ENCODE measurements at regions not wholly inside any gene's neighbourhood (a gene's known extent, or its start where the extent isn't known, plus 50 kb on each side); places are given as distances from the start of the nearest gene placed in this dataset.

DNA sequence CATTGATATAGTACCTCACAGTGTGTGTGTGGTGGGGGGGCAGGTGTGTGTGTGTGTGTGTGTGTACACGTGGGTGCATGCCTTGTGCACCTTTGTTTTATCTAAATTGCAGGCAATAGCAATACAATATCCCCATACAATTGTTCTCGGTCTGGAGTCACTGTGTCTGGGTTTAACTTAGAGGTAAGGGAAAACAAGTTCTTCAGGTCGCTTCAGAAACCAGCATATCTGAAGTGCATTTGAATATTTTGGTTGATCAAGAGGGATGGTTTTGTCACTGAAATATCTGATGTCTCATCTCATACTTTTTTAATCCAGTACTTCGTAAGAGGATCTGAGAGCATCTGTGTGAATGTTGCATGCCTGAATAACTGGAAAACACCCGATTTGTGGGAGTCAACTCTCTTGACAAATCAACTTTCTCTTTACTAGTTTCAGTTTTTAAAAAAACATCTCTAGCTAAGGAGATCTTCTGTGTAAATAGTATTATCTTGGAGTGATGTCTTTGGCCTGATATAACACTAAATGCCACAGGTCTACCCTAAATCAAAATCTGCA is 206.8 kb upstream of the NR2F2 start:
- Histone ChIP-seq H3K4me3 (replicated peaks in 1 of 4; ENCODE audit: control extremely low read depth in 1 of 4, insufficient read depth in 1 of 4, low read depth in 3 of 4, low read length in 4 of 4) (no peak overlapping the region), H4K20me1 (ENCODE audit: control insufficient read depth, extremely low read depth, insufficient read depth, low read length) (no peaks in the 10 kb centered on the region), H2AFZ (ENCODE audit: low read length) (no peak overlapping the region), H3K79me2 (ENCODE audit: control insufficient read depth, insufficient read depth, low read length) (no peaks in the 10 kb centered on the region), H3K27ac (ENCODE audit: insufficient read depth, low read length) (no peak overlapping the region), H3K4me2 (ENCODE audit: extremely low read depth, insufficient read depth, low read length) (no peak overlapping the region), H3K9ac (ENCODE audit: insufficient read depth, low read length) (no peak overlapping the region), H3K4me1 (ENCODE audit: control insufficient read depth, extremely low read depth, insufficient read depth, low read length) (no peaks in the 10 kb centered on the region), H3K27me3 (ENCODE audit: control insufficient read depth, insufficient read depth, low read length) (no peaks in the 10 kb centered on the region), H3K9me3 (ENCODE audit: control insufficient read depth, insufficient read depth, low read depth, low read length) (no peaks in the 10 kb centered on the region), H3K36me3 (ENCODE audit: control insufficient read depth, insufficient read depth, low read length) (no peaks in the 10 kb centered on the region)
- no peak for DNase-seq (ENCODE audit: low read depth in 2 of 2)
- TF ChIP-seq, protein P1, sequence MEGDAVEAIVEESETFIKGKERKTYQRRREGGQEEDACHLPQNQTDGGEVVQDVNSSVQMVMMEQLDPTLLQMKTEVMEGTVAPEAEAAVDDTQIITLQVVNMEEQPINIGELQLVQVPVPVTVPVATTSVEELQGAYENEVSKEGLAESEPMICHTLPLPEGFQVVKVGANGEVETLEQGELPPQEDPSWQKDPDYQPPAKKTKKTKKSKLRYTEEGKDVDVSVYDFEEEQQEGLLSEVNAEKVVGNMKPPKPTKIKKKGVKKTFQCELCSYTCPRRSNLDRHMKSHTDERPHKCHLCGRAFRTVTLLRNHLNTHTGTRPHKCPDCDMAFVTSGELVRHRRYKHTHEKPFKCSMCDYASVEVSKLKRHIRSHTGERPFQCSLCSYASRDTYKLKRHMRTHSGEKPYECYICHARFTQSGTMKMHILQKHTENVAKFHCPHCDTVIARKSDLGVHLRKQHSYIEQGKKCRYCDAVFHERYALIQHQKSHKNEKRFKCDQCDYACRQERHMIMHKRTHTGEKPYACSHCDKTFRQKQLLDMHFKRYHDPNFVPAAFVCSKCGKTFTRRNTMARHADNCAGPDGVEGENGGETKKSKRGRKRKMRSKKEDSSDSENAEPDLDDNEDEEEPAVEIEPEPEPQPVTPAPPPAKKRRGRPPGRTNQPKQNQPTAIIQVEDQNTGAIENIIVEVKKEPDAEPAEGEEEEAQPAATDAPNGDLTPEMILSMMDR (conservative IDR thresholded peaks at IDR 0.05 in 1 of 2, IDR thresholded peaks at IDR 0.05 in 1 of 2; ENCODE audit: low read depth in 1 of 2, low read length in 2 of 2) = no peak
- no peak for TF ChIP-seq EZH2 (IDR thresholded peaks at IDR 0.05; ENCODE audit: low read length, missing control alignments)

DNA sequence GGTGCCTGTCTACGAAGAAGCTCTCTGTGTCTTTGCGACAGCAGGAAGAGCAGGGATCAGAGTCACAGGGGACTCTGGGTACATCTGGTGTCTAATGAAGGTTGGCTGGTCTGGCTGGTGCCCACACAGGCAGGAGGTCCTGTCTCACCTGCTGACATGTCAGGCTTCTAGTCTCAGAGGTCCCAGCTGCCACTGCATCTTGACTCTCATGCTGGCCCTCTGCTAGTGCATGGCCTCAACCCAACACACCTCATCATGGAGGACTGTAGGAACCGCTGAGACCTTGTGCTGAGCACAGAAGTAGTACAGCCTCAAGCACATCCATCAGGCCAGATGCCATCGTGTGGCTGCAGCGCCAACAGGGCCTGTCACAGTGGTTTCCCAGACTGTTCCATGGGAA is 206.1 kb upstream of the NR2F2 start:
- no peaks in the 10 kb centered on the region for H3K27me3 ChIP-seq (ENCODE audit: control insufficient read depth, insufficient read depth, low read length)
- H3K9me3 ChIP-seq (ENCODE audit: control insufficient read depth, insufficient read depth, low read depth, low read length) = no peaks in the 10 kb centered on the region
- H3K36me3 ChIP-seq (ENCODE audit: control insufficient read depth, insufficient read depth, low read length) = no peaks in the 10 kb centered on the region
- no peaks in the 10 kb centered on the region for H4K20me1 ChIP-seq (ENCODE audit: control insufficient read depth, extremely low read depth, insufficient read depth, low read length)
- H3K79me2 ChIP-seq (ENCODE audit: control insufficient read depth, insufficient read depth, low read length) = no peaks in the 10 kb centered on the region
- H3K27ac ChIP-seq (ENCODE audit: insufficient read depth, low read length) = no peak overlapping the region
- no peak overlapping the region for H3K4me2 ChIP-seq (ENCODE audit: extremely low read depth, insufficient read depth, low read length)
- TF ChIP-seq, protein P1 (conservative IDR thresholded peaks at IDR 0.05 in 1 of 2, IDR thresholded peaks at IDR 0.05 in 1 of 2; ENCODE audit: low read depth in 1 of 2, low read length in 2 of 2) = no peak
- no peak for TF ChIP-seq EZH2 (IDR thresholded peaks at IDR 0.05; ENCODE audit: low read length, missing control alignments)
- H3K9ac ChIP-seq (ENCODE audit: insufficient read depth, low read length) = no peak overlapping the region
- no peak overlapping the region for H3K4me3 ChIP-seq (replicated peaks in 1 of 4; ENCODE audit: control extremely low read depth in 1 of 4, insufficient read depth in 1 of 4, low read depth in 3 of 4, low read length in 4 of 4)
- DNase-seq (ENCODE audit: low read depth in 2 of 2) = no peak
- no peak overlapping the region for H2AFZ ChIP-seq (ENCODE audit: low read length)
- H3K4me1 ChIP-seq (ENCODE audit: control insufficient read depth, extremely low read depth, insufficient read depth, low read length) = no peaks in the 10 kb centered on the region

DNA sequence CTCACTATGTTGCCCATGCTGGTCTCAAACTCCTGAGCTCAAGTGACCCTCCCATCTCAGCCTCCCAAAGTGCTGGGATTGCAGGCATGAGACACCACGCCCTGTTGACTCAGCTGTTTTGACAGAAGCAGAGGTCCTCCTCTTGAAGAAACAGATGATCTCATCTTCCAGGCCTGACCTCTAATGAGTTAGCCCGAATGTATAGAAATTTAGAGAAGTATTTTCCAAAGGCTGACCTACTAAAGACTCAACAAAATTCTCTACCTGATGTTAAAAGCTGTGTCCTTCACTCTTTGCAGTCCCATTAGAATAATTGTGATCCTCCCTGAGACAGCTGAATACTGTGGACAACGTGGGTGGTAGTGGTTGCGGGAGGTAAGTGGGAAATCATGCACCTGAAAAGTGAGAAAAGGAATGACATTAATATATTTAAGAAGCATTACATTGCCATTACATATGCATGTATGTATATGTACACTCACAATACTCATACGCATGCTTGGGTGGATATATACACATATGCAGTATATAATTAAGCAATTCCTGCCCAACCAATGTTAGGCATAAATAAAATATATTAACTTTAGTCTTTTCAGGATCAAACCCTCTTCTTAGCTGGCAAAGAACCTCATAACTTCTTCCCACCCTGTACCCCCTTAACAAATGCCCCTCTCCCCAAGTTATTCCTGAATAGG is 204.6 kb upstream of the NR2F2 start:
- Histone ChIP-seq H3K4me1 (ENCODE audit: control insufficient read depth, extremely low read depth, insufficient read depth, low read length) (no peaks in the 10 kb centered on the region), H3K9ac (ENCODE audit: insufficient read depth, low read length) (no peak overlapping the region), H3K9me3 (ENCODE audit: control insufficient read depth, insufficient read depth, low read depth, low read length) (no peaks in the 10 kb centered on the region), H2AFZ (ENCODE audit: low read length) (no peak overlapping the region), H3K4me2 (ENCODE audit: extremely low read depth, insufficient read depth, low read length) (no peak overlapping the region), H3K36me3 (ENCODE audit: control insufficient read depth, insufficient read depth, low read length) (no peaks in the 10 kb centered on the region), H4K20me1 (ENCODE audit: control insufficient read depth, extremely low read depth, insufficient read depth, low read length) (no peaks in the 10 kb centered on the region), H3K27ac (ENCODE audit: insufficient read depth, low read length) (no peak overlapping the region), H3K4me3 (replicated peaks in 1 of 4; ENCODE audit: control extremely low read depth in 1 of 4, insufficient read depth in 1 of 4, low read depth in 3 of 4, low read length in 4 of 4) (no peak overlapping the region), H3K79me2 (ENCODE audit: control insufficient read depth, insufficient read depth, low read length) (no peaks in the 10 kb centered on the region), H3K27me3 (ENCODE audit: control insufficient read depth, insufficient read depth, low read length) (no peaks in the 10 kb centered on the region)
- DNase-seq (ENCODE audit: low read depth in 2 of 2) = peak; percentile 35 to 71
- TF ChIP-seq EZH2 (IDR thresholded peaks at IDR 0.05; ENCODE audit: low read length, missing control alignments) = no peak
- TF ChIP-seq, protein P1 (conservative IDR thresholded peaks at IDR 0.05 in 1 of 2, IDR thresholded peaks at IDR 0.05 in 1 of 2; ENCODE audit: low read depth in 1 of 2, low read length in 2 of 2) = no peak

Measured in fibroblast of lung (primary cell).